T1000 (cell line): ENCODE measurements at regions not wholly inside any gene's neighbourhood (a gene's known extent, or its start where the extent isn't known, plus 50 kb on each side); places are given as distances from the start of the nearest gene placed in this dataset.

Source experiments
- DNase-seq: peaks from one replicate; lab custom pipeline; 2025; ENCODE audit warnings: mixed read lengths; lab: John Stamatoyannopoulos, UW

DNA sequence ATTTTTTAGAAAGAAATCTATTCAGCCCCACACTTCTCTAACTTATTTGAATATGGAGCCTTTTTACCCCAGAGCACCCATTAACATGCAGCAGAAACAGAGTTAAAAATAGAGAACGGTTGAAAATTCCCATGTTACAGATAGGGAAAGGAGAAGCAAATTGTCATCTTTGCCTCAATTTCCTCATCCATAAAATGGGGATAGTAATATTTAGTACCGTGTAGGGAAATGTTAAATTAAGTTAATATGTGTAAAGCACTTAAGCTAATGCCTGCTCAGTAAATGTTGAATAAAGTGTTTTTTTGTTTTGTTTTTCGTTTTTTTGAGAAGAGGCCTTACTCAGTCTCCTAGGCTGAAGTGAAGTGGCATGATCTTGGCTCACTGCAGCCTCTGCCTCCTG lies 50.3 kb downstream of the NAV1 start:
- no peak for DNase-seq

DNA sequence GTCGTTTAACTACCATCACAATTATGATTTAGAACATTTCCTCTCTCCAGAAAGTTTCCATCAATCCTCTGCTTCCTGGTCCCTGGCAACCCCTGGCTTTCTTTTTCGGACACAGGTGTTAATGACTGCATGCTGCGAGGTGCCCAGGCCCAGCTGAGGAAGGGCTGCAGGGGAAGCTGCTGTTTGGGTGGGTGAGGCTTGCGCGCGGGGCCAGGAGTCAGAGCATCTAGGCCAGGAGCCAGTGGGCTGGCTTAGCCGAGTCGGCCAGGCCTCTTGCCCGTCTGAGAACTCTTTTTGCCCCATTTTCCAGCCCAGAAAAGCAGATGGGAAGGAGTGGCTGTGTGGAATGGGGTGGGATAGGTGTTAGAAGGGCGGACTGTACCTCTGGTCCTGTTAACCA lies 51.5 kb downstream of the NAV1 start:
- DNase-seq: no peak

DNA sequence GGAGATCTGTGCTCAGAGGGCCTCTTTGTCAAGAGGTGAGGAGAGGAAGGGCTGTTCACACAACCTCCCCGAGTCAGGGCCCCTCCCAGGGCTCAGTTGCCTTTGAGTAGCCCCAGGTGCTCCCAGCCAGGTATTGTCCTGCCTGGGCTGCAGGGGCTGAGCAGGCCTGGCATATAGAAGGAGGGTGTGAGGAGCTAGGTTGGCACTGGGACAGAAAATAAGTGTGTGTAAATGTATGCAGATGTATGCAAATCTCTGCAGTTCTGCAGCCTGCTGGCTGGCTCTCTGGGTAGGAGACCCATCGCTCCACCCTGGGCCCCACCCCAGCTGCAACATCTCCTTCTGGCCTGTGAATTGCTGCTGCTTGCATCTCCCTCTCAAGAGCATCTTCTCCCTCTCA lies 52.4 kb downstream of the NAV1 start:
- DNase-seq: no peak

DNA sequence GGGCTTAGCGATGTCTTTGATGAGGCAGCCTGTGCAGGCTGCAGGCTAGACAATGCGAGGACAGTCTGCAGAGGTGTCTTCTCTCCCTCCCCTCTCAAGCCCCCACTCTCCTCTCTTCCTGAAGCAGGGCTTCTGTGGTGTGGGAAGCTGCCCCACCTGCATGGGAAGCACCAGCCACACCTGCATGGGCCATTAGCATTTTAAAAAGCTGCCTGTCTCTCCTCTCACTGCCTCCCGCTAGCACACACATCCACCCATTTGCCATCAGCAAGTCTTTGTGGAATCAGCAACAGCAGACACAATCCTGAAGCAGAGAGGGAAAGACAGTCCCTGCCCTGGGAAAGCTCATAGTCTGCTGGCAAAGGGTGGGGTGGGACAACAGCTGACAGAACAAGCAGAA lies 53.1 kb downstream of the NAV1 start:
- no peak for DNase-seq

DNA sequence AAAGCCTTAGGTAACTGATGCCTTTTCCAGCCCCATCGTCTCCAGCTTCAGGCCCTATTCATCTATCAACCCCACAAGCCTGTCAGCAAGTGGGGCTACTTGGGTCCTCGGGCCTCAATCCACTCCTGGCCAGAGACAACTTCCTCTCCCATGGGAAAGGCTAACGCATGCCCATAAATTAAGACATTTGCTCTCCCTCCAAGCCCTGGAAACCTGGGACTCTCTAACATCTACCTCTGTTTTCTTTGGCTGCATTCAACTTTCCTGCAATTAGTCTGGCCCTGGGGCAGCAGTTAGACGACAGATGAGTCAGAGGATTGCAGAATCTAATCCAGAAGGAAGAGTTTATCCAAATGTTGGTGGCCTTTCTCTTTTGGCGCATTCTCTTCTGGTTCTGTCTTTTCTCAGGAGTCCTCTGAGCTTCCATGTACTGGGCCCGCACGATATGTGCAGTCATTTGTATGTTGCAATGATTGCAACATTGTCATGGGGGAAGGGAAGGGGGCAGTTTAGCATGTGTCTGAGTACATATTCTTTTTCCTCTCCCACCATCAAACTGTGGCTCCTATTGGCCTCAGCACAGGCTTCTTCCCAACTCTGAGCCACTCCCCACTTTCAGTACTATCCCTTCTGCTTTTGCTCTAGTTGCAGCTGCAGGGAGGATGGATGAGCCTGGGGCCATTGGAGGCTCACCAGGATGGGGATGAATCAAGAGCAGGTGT lies 54.4 kb downstream of the NAV1 start:
- DNase-seq: peak; percentile 79

DNA sequence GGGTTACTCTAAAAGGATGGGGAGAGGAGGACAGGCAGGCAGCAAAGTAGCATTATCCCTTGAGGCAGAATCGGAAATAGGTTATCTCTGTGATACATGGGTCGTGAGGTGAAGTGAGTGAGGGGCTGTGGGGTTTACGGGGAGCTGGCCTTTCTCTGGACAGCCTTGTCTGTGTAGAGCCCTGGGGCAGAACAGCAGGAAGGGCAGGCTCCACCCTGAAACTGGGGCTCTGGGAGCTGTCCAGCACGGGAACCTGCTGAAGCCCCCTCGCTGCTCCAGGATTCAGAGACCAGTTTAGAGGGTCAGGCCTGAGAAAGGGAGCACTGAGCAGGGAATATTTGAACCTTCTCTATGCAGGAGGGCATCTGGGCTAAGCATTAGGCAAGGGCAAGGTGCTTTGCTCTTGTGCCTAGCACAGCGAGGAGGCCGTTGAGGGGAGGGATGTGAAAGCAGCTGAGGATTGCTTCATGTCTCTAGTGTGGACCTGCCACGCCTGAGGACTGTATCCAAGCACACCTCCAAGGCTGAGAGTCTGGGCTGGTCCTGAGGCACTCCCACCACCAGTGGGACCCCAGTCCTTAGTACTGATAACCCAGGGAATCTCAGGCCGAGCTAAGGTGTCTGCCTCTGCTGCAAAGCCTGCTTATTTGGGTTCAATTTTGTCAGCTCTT lies 55.8 kb downstream of the NAV1 start:
- no peak for DNase-seq

DNA sequence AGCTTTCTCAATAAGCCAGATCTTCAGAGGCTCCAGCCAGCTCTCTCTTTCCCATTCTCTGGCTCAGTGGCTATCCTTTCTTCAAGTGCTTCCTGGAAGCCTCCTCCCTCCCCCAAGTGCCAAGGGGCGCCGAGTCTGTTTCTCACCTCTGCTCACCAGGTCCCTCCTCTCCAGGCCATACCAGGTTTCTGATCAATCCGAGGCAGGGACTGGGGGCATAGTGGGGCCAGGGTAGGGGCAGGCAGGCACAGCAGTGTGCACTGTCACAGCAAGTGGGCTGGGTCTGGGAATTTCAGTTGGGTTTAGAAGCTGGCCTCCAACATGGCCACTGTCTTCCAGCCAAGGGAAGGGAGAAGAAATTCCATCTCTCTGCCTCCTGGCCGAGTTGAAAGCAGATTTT lies 56.5 kb downstream of the NAV1 start:
- no peak for DNase-seq

DNA sequence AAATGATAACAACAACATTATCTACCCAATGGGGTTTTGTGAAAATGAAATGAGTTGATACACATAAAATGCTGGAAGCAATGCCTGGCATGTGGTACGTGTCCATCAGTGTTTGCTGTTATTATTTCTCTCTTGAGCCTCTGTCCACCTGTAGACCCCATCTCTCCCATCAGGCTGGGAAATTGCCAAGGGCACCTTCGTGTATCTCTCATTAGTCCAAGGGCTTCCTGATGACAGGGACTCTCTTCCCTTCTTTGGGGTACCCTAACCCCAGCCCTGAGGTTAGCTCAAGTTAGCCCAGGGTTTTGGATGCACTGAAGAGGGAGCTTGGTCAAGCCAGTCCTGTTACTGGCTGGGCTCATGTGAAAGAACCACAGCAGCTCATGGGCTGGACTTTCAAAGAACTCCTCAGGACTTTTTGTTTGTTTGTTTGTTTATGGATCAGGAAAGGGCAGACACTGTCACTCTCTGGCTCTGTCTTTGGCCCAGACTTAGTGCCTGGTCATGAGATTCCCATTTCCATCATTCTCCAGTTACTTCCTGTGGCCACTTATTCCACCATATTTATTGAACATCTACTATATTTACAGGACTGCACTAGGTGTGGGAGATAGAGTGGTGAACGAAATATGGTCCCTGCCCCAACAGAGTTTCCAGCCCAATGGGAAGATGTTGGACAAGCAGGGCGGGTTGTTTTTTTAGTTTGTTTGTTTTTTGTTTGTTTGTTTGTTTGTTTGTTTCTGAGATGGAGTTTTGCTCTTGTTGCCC lies 57.4 kb downstream of the NAV1 start:
- DNase-seq: no peak

DNA sequence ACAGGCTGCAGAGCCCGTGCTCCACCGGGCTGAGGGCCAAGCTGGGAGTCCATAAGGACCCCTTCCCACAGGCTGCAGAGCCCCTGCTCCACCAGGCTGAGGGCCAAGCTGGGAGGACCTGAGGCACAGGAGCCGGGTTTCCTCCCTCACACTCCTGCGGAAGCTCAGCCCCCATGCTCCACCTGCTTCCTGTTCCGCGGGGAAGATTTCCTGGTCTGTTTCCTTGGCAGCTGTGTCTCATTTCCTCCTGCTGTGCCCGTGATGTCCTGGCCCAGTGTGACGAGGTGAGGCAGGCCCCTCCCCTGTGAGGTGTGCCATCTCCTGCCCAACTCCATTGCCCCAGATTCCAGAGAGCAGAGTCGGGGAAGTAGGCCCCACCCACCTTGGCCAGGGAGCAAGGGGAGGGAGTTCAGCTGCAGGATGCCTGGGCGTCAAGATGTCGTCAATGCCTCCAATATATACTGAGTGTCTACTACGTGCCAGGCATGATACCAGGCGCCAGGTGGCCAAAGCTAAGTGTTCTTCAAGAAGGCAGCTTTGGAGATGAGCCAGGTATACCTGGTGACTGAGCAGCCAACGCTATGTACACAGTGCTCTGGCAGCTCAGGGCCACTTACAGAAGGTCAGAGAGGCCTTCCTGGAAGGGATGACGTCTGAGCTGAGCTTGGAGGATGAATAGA lies 58.8 kb downstream of the NAV1 start:
- DNase-seq: no peak

DNA sequence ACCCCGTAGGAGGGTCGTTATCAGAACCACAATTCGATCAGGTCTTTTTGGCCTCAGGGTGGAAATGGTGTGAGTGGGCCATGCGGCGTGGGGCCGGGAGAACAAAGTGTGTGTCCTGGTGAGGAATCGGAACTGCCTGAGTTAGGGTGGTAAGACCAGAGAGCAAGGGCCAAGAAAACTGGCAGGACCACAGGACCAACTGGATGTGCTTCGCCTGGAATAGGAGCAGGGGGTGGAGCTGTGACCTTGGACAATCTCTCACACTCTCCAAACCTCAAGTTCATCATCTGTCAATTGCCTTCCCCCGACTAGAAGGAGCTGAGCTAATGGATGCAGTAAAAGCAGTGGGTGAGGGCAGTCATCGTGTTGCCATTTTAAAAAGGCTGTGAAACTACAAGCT lies 59.5 kb downstream of the NAV1 start:
- DNase-seq: no peak

DNA sequence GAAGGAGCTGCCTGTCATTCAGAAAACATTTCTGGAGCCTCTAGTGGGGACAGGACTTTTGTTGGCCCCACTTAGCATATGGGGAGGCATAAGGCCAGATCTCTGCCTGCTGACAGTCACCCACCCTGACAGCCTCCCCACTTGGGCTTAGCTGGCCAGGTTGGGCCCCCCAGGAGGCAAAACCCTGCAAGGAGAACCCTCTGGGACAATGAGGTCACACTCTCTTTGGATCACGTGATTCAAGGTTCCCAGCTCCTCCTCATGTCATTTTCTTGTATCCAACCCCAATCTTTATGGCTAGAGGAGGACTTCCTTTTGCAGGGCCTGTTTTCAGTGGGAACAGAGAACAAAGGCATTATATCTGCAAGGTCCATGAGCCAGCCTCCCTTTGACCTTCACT lies 60.0 kb downstream of the NAV1 start:
- DNase-seq: no peak

DNA sequence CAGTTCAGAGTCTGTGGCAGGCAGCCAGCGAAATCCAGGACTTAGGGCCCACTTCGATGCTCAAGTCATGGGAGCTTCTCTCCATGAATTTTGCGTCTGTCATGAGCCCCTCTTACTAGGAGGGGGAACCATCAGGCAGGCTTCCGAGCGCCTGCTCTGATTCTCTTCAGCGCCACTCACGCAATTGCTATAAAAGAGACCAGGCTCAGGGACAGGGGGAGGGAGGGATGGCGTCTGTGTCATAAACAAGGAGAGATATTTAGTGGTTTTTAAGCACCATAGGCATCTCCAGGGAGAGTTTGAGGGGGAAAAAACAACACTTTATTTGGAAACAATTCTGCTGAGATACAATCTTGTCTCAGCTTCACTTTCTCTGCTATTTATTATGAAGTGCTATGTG lies 60.6 kb downstream of the NAV1 start:
- no peak for DNase-seq

DNA sequence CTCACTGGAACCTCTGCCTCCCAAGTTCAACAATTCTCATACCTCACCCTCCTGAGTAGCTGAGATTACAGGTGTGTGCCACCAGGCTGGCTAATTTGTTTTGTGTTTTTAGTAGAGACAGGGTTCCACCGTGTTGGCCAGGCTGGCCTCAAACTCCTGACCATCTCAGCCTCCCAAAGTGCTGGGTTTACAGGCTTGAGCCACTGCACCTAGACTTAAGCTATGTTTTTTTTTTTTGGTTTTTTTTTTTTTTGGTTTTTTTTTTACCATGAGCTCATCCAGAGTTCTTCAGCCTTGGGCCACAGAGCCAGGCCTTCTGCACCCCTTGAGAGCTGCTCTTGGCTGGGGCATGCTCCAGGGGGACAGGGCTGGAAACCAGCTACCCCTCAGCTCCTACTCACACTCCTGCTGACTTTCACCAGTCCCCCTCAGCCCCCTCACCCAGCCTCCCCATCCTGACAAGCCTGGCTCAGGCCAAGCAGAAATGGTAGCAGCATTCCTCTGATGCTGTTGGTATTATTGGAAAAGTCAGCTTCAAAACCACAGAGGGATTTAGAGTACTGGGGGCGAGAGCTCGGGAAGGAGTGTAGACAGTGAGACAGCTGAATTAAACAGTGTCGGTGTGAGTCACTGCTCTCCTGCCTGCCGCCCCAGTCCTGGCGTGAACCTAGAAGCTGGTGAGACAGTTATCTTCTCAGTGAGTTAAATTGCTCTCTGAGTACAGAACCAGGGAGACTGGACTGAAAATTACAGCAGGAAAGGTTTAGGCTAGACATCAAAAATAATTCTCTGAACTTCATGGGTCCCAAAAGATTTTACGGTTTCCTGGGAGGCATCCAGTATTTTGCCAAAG lies 63.7 kb downstream of the NAV1 start:
- peak; percentile 34 for DNase-seq

DNA sequence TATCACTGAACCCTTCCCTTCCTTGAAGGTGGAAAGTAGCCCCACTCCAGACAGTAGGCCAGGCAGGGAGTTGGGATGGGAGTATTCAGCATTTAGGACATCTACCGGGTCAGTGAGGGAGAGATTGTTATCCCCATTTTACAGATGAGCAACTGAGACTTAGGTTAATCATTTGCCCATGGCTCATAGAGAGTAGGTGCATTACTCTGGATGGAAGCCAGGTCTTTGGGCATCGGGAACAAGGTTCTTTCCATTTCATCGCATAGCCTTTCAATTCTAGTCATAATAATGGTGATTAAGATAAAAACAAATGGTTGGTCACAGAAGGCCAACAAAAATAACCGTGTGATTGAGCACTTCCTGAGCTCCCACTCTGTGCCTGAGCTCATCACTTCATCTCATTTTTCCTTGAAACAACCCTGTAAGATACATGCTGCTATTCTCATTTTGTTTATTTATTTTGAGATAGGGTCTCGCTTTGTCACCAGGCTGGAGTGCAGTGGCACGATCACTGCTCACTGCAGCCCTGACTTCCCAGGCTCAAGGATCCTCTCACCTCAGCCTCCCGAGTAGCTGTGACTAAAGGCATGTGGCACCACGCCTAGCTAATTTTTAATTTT lies 64.8 kb downstream of the NAV1 start:
- DNase-seq: no peak

DNA sequence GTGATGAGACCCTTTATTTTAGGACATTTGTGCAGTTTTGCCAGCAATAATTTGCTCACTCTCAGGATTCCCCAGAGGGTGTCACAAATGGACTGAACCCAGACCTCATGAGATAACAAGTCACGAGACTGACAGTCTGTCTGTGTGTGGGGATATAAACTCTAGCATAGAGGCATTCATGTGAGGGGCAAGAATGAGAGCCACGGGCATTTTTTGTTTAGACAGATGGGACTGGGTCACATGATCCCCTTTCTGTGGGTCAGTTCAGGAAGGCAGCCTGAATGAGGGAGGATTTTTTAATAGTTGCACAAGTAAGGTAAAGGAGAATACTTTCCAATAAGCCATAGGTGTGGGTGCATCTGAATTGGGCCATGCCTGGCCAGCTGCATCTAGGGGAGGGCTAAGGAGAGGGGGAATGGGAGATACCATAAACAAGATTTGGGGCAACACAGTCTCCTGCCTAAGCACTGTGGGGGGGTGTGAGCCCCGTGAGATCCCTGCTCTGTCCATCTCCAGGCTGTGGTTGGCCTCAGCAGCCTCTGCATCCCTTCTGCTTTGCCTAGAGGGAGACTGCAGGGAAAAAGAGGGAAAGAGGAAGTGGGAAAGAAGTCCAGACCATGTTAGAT lies 66.6 kb downstream of the NAV1 start:
- DNase-seq: no peak

DNA sequence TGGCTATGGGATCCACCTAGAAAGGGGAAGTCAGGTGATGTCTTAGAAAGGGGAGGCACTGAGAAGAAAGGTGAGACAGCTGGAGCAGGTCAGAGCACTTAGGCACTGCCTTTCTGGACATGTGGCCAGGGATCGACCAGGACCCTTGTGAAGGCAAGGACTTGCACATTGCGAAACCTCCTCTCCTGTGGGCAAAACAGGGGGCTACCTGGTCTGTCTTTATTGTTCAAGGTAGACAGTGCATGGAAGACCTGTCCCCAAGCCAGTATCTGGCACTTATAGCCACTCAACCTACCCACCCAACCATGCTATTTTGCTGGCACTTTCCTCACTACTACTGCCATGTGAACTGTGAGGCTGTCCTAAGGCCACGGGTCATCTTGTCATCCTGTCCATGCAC lies 67.2 kb downstream of the NAV1 start:
- no peak for DNase-seq

DNA sequence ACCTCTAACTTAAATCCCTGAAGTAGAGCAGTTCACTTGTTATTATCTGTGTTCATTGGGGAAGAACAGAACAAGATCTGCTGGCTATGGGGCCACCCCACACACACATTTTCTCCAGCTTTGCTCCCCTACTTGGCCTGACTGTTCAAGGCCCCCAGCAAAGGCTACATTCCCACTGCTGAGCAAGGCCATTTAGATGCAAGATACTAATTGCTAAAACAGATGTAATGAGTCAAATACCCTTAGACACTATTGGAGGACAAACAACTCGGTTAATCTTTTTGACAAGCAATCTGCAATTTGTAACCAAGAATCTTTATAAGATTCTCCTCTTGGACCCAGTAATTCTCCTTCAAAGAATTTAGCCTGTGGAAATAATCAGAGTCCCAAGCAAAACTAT lies 67.7 kb downstream of the NAV1 start:
- DNase-seq: no peak

DNA sequence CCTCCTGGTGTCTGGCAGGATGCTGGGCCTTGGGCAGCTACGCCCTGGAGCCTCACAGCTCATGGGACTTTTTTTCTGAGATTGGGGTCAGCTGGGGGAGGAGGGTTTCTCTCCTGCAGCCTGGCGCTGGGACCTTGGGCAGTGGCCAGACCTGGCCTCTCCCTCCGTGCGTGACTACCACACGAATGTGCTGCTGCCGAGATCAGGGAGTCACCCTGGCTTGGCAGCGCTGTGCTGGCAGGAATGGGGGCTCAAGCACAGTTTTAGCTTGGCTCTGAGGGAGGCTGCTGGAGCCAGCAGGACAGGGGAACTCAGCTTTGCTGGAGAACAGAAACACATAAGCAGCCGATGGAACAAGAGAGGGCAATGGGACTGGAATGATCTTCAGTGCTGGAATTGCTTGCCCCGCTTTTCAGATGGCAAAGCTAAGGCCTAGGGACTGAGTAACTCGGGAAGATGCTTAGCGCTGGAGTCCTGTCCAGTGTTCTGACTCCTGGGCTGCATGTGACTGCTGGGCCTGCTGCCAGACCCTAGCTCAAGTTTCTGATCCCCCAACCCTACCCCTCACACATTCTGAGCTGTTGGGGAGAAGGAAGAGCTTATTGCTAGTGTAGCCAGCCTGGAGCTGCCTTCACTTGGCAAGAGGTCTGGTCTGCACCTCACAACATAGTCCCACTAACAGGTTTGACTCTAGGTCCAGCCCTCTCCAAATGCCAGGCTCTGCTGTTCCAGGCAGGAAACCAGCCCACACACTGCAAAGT lies 69.9 kb downstream of the NAV1 start:
- no peak for DNase-seq

DNA sequence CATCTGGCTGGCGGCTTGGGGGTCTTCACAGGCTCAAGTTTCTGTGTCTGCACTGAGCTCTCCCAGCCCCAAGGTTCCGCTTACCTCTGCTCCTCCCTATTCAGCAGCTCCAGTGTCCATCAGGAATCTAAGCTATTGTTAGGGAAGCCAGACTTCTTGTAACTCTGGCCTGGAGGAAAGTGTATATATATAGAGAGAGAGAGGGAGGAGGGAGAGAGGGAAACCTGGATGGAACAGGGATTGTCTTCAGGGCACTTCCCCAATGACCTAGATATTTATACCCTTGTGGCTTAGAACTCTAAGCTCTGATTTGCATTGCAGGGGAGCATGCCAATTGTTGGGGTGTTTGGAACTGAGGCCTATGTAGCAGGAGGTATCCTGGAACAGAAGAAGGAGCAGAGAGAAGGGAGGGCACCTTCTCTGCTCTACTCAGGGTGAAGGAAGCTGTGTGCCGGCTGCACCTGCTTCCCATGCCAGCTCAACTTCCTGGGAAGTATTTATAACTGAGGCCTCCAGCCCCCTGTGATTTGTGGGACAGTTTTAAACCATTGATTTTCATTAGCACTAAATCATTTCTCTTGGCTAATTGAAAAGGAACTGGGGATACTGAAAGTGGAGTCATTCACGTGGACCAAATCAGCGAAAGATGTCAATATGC lies 70.9 kb downstream of the NAV1 start:
- DNase-seq: no peak
